ENCODE measurements at regions not wholly inside any gene's neighbourhood (a gene's known extent, or its start where the extent isn't known, plus 50 kb on each side); places are given as distances from the start of the nearest gene placed in this dataset.

GRCh38 chr11:8788616-8789015 is 106.0 kb downstream of the RPL27A start:
- Mint-ChIP-seq H3K36me3 (ENCODE audit: low read depth) (no peaks in the 10 kb centered on the region), H3K4me1 (ENCODE audit: low read depth) (no peaks in the 10 kb centered on the region), H3K27ac (no peak overlapping the region), H3K9me3 (no peaks in the 10 kb centered on the region), H3K4me3 (no peak overlapping the region), H3K27me3 (no peaks in the 10 kb centered on the region)
- H3K27me3 ChIP-seq (ENCODE audit: control insufficient read depth in 1 of 2, insufficient read depth in 2 of 2, low read length in 2 of 2) = no peaks in the 10 kb centered on the region
- no peak overlapping the region for H3K4me3 ChIP-seq (ENCODE audit: low read length)
- ATAC-seq (ENCODE audit: poor library complexity) = no peak
- DNase-seq = no peak
- CTCF ChIA-PET = no interaction called here
- no peaks in the 10 kb centered on the region for H3K4me1 ChIP-seq (ENCODE audit: insufficient read depth, low read length)
- no peak overlapping the region for H3K27ac ChIP-seq (ENCODE audit: low read depth in 1 of 2, low read length in 2 of 2)
- POLR2A ChIA-PET = no interaction called here
- no peaks in the 10 kb centered on the region for H3K9me3 ChIP-seq (ENCODE audit: control insufficient read depth in 1 of 2, insufficient read depth in 1 of 2, low read length in 2 of 2)
- no peak for TF ChIP-seq CTCF (IDR thresholded peaks at IDR 0.05)
- H3K36me3 ChIP-seq (ENCODE audit: insufficient read depth, low read length) = no peaks in the 10 kb centered on the region
- intact Hi-C loops (cut with DNase I, micrococcal nuclease) = no loop called here

- Histone ChIP-seq H3K9me3 (ENCODE audit: control insufficient read depth in 1 of 2, insufficient read depth in 1 of 2, low read length in 2 of 2) (no peaks in the 10 kb centered on the region), H3K27me3 (ENCODE audit: control insufficient read depth in 1 of 2, insufficient read depth in 2 of 2, low read length in 2 of 2) (no peaks in the 10 kb centered on the region), H3K4me3 (ENCODE audit: low read length) (no peak overlapping the region), H3K36me3 (ENCODE audit: insufficient read depth, low read length) (no peaks in the 10 kb centered on the region), H3K27ac (ENCODE audit: low read depth in 1 of 2, low read length in 2 of 2) (no peak overlapping the region), H3K4me1 (ENCODE audit: insufficient read depth, low read length) (no peaks in the 10 kb centered on the region)
- Mint-ChIP-seq H3K27me3 (no peaks in the 10 kb centered on the region), H3K4me3 (no peak overlapping the region), H3K9me3 (no peaks in the 10 kb centered on the region), H3K27ac (no peak overlapping the region), H3K36me3 (ENCODE audit: low read depth) (no peaks in the 10 kb centered on the region), H3K4me1 (ENCODE audit: low read depth) (no peaks in the 10 kb centered on the region)
- ATAC-seq (ENCODE audit: poor library complexity) = no peak
- DNase-seq = no peak
- ChIA-PET POLR2A (no interaction called here), CTCF (no interaction called here)
- no peak for TF ChIP-seq CTCF (IDR thresholded peaks at IDR 0.05)
- intact Hi-C loops (cut with DNase I, micrococcal nuclease) = no loop called here
These were observed 107.3 kb downstream of the RPL27A start for GRCh38 chr11:8789864-8790263.

- no peaks in the 10 kb centered on the region for H3K27me3 Mint-ChIP-seq
- DNase-seq (no peak), ATAC-seq (ENCODE audit: poor library complexity) (no peak)
- Histone ChIP-seq H3K27ac (ENCODE audit: low read depth in 1 of 2, low read length in 2 of 2) (no peak overlapping the region), H3K4me1 (ENCODE audit: insufficient read depth, low read length) (no peaks in the 10 kb centered on the region), H3K27me3 (ENCODE audit: control insufficient read depth in 1 of 2, insufficient read depth in 2 of 2, low read length in 2 of 2) (no peaks in the 10 kb centered on the region), H3K36me3 (ENCODE audit: insufficient read depth, low read length) (no peaks in the 10 kb centered on the region), H3K4me3 (ENCODE audit: low read length) (no peak overlapping the region), H3K9me3 (ENCODE audit: control insufficient read depth in 1 of 2, insufficient read depth in 1 of 2, low read length in 2 of 2) (no peaks in the 10 kb centered on the region)
- TF ChIP-seq CTCF (IDR thresholded peaks at IDR 0.05) = no peak
- no peak overlapping the region for H3K27ac Mint-ChIP-seq
- intact Hi-C loops (cut with DNase I, micrococcal nuclease) = no loop called here
- ChIA-PET POLR2A (no interaction called here), CTCF (no interaction called here)
- H3K4me3 Mint-ChIP-seq = no peak overlapping the region
- no peaks in the 10 kb centered on the region for H3K4me1 Mint-ChIP-seq (ENCODE audit: low read depth)
- no peaks in the 10 kb centered on the region for H3K9me3 Mint-ChIP-seq
- H3K36me3 Mint-ChIP-seq (ENCODE audit: low read depth) = no peaks in the 10 kb centered on the region
These were observed 108.4 kb downstream of the RPL27A start for GRCh38 chr11:8790968-8791367.

Measured in CD4-positive, alpha-beta T cell (primary cell).